Body of pancreas (tissue), 4 donors: ENCODE measurements at regions not wholly inside any gene's neighbourhood (a gene's known extent, or its start where the extent isn't known, plus 50 kb on each side); places are given as distances from the start of the nearest gene placed in this dataset.

Source experiments
- ATAC-seq: fragments of 150-250 bp; one replicate; pipeline ENCODE4 v1.9.1; 2016
- DNase-seq, 4 donors: peaks; one replicate each; pipeline ENCODE4 v3.0.0-alpha.2; 2019
- H3K27ac ChIP-seq, 4 donors: fragments of 200-600 bp; sonication (generic); 1 replicate in 3 of 4; 2 replicates in 1 of 4; pipeline versions ENCODE4 v1.5.1 to v1.6.1; 2016 to 2019; ENCODE audit warnings: mild to moderate bottlenecking in 1 of 4, mixed read lengths in 1 of 4, moderate library complexity in 1 of 4
- H3K27me3 ChIP-seq, 2 donors: fragments of 200-600 bp; sonication (generic); one replicate each; pipeline ENCODE4 v1.6.0; 2016; ENCODE audit warnings: mild to moderate bottlenecking in 1 of 2
- H3K36me3 ChIP-seq, 2 donors: fragments of 200-600 bp; sonication (generic); replicated peaks in 1 of 2; 2 replicates each; pipeline ENCODE4 v1.5.1; 2016; ENCODE audit warnings: low read depth in 2 of 2; ENCODE audit not compliant: insufficient read depth in 1 of 2
- H3K4me1 ChIP-seq: fragments of 200-600 bp; sonication (generic); one replicate; pipeline ENCODE4 v1.6.0; 2016
- H3K4me3 ChIP-seq, 2 donors: fragments of 200-600 bp; sonication (generic); 1 replicate in 1 of 2; 2 replicates in 1 of 2; pipeline ENCODE4 v1.5.1; 2016 to 2019
- H3K9me3 ChIP-seq, 3 donors: fragments of 200-600 bp; sonication (generic); 1 replicate in 2 of 3; 2 replicates in 1 of 3; pipeline ENCODE4 v1.5.1; 2016
- CTCF ChIP-seq, 7 experiments: fragments of 450-650 bp in 4 of 7; fragments of 200-600 bp in 3 of 7; sonication (generic) in 3 of 7; IDR thresholded peaks; one replicate each; pipeline ENCODE4 v1.5.1; 2016 to 2019; ENCODE audit warnings: antibody characterized with exemption in 7 of 7
- POLR2A ChIP-seq, 3 donors: fragments of 450-650 bp; IDR thresholded peaks; one replicate each; pipeline ENCODE4 v1.6.1; 2016; ENCODE audit warnings: antibody characterized with exemption in 3 of 3, mild to moderate bottlenecking in 2 of 3
- WGBS, 2 donors: methylation state at CpG; one replicate each; pipeline ENCODE4 v1.1.5; 2017; 5-methylcytosine and 5-hydroxymethylcytosine counted together
- intact Hi-C: fragments of 100-400 bp; cut with DNase I; formaldehyde crosslinking; loops from one replicate; pipeline ENCODE4 v1.15.1; 2023

DNA sequence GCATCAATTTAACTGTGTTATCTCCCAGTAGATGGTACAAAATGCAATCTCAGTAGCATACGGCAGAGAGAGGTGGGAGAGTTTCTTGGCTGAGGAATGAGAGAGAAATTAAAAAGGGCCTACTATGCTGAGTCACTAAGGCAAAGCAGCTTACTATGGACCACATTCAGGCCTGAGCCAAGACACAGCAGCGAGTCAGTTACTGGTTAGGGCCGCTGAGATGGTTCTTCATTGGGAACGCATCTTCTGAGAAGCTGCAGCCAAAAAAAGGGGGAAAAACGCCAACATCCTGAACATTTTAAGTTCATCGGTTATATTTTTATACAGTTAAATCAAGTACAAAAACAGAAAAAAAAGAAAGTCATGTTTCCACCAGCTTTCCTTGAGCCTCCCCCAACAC, 61.1 kb upstream of the BDNF start:
- TF ChIP-seq POLR2A (IDR thresholded peaks at IDR 0.05) (no peak), CTCF (IDR thresholded peaks at IDR 0.05) (no peak)
- intact Hi-C loops: no loop called here
- WGBS, 2 donors: 66 to 81% methylated on average over 6 of the region's 6 CpGs

GRCh38 chr11:27757953-27758352, 57.7 kb upstream of the BDNF start:
- Histone ChIP-seq H3K4me1 (no peaks in the 10 kb centered on the region), H3K27me3 (no peaks in the 10 kb centered on the region), H3K9me3 (no peaks in the 10 kb centered on the region), H3K27ac (no peak overlapping the region), H3K4me3 (no peak overlapping the region), H3K36me3 (no peaks in the 10 kb centered on the region)
- intact Hi-C loops: no loop called here
- TF ChIP-seq POLR2A (IDR thresholded peaks at IDR 0.05) (no peak), CTCF (IDR thresholded peaks at IDR 0.05) (no peak)
- ATAC-seq (no peak), DNase-seq (no peak)
- WGBS, 2 donors: 67% methylated on average over 2 of the region's 2 CpGs

More for the DNA sequence above, 61.1 kb upstream of the BDNF start:
- DNase-seq (no peak), ATAC-seq (no peak)
- no peaks in the 10 kb centered on the region for H3K9me3 ChIP-seq
- no peaks in the 10 kb centered on the region for H3K36me3 ChIP-seq
- H3K4me3 ChIP-seq: no peak overlapping the region
- no peaks in the 10 kb centered on the region for H3K4me1 ChIP-seq
- no peak overlapping the region for H3K27ac ChIP-seq
- H3K27me3 ChIP-seq: no peaks in the 10 kb centered on the region

GRCh38 chr11:27754035-27755017, 54.1 kb upstream of the BDNF start:
- intact Hi-C loops: no loop called here
- no peak for DNase-seq
- Histone ChIP-seq H3K27ac (no peak overlapping the region), H3K4me1 (no peaks in the 10 kb centered on the region), H3K27me3 (no peaks in the 10 kb centered on the region), H3K4me3 (no peak overlapping the region), H3K36me3 (no peaks in the 10 kb centered on the region), H3K9me3 (no peaks in the 10 kb centered on the region)
- 48 to 51% methylated on average over 13 of the region's 13 CpGs for WGBS, 2 donors
- TF ChIP-seq CTCF (IDR thresholded peaks at IDR 0.05) (no peak), POLR2A (IDR thresholded peaks at IDR 0.05) (no peak)
- no peak for ATAC-seq
